KMS-11 (cell line): ENCODE measurements at regions not wholly inside any gene's neighbourhood (a gene's known extent, or its start where the extent isn't known, plus 50 kb on each side); places are given as distances from the start of the nearest gene placed in this dataset.

Experiments
- H2AFZ ChIP-seq: fragments of 200-600 bp; sonication (generic); 2 replicates; pipeline ENCODE4 v1.6.1; 2016; ENCODE audit warnings: antibody characterized with exemption, mixed run types, low read depth
- H3K27ac ChIP-seq: fragments of 200-600 bp; sonication (generic); 2 replicates; pipeline ENCODE4 v1.6.1; 2016; ENCODE audit warnings: mild to moderate bottlenecking, mixed run types
- H3K27me3 ChIP-seq: fragments of 200-600 bp; sonication (generic); 2 replicates; pipeline ENCODE4 v1.6.1; 2017; ENCODE audit warnings: mild to moderate bottlenecking, low read depth, mixed run types, moderate library complexity; ENCODE audit not compliant: insufficient read depth
- H3K36me3 ChIP-seq: fragments of 200-600 bp; sonication (generic); 2 replicates; pipeline ENCODE4 v1.6.1; 2017; ENCODE audit warnings: mild to moderate bottlenecking, mixed run types; ENCODE audit not compliant: insufficient read depth
- H3K4me1 ChIP-seq: fragments of 200-600 bp; sonication (generic); 2 replicates; pipeline ENCODE4 v1.6.1; 2016; ENCODE audit warnings: mild to moderate bottlenecking, low read depth, mixed run types; ENCODE audit not compliant: poor library complexity, severe bottlenecking
- H3K4me2 ChIP-seq: fragments of 200-600 bp; sonication (generic); 2 replicates; pipeline ENCODE4 v1.7.0; 2016; ENCODE audit warnings: mild to moderate bottlenecking, mixed run types
- H3K4me3 ChIP-seq: fragments of 200-600 bp; sonication (generic); IDR thresholded peaks from 2 replicates; pipeline ENCODE4 v1.6.1; 2017; ENCODE audit warnings: low read depth, low read length, mixed read lengths; ENCODE audit not compliant: insufficient read depth
- H3K79me2 ChIP-seq: fragments of 200-600 bp; sonication (generic); 2 replicates; pipeline ENCODE4 v1.6.1; 2016; ENCODE audit warnings: low read depth, mixed run types; ENCODE audit not compliant: insufficient read depth
- H3K9ac ChIP-seq: fragments of 200-600 bp; sonication (generic); 2 replicates; pipeline ENCODE4 v1.6.1; 2016; ENCODE audit warnings: mild to moderate bottlenecking, mixed run types
- H4K20me1 ChIP-seq: fragments of 200-600 bp; sonication (generic); 2 replicates; pipeline ENCODE4 v1.6.1; 2016; ENCODE audit warnings: mild to moderate bottlenecking, mixed run types; ENCODE audit not compliant: insufficient read depth
- CTCF ChIP-seq: fragments of 200-600 bp; sonication (generic); conservative IDR thresholded peaks from 2 replicates; pipeline ENCODE4 v1.6.1; 2017; ENCODE audit warnings: low read depth, mild to moderate bottlenecking, antibody characterized with exemption, low read length, moderate library complexity, mixed read lengths

GRCh38 chr14:48788771-48789170 lies 797.4 kb downstream of the RPS29 start:
- Histone ChIP-seq H2AFZ (no peak overlapping the region), H3K4me3 (no peak overlapping the region), H3K4me1 (peaks cover 30% of the 10 kb centered on the region), H3K79me2 (no peaks in the 10 kb centered on the region), H3K9ac (no peak overlapping the region), H3K27me3 (no peaks in the 10 kb centered on the region), H3K36me3 (no peaks in the 10 kb centered on the region), H3K27ac (no peak overlapping the region), H3K4me2 (no peak overlapping the region), H4K20me1 (no peaks in the 10 kb centered on the region)
- no peak for TF ChIP-seq CTCF

GRCh38 chr14:48786498-48786897 lies 799.7 kb downstream of the RPS29 start:
- Histone ChIP-seq H3K9ac (no peak overlapping the region), H2AFZ (no peak overlapping the region), H3K79me2 (no peaks in the 10 kb centered on the region), H3K36me3 (no peaks in the 10 kb centered on the region), H3K4me2 (no peak overlapping the region), H3K27ac (no peak overlapping the region), H3K4me1 (peaks cover 17% of the 10 kb centered on the region), H3K27me3 (no peaks in the 10 kb centered on the region), H3K4me3 (no peak overlapping the region), H4K20me1 (no peaks in the 10 kb centered on the region)
- no peak for TF ChIP-seq CTCF

GRCh38 chr14:48771717-48772116 lies 814.5 kb downstream of the RPS29 start:
- Histone ChIP-seq H3K4me3 (no peak overlapping the region), H2AFZ (no peak overlapping the region), H4K20me1 (no peaks in the 10 kb centered on the region), H3K79me2 (no peaks in the 10 kb centered on the region), H3K27ac (no peak overlapping the region), H3K27me3 (no peaks in the 10 kb centered on the region), H3K4me1 (no peaks in the 10 kb centered on the region), H3K4me2 (no peak overlapping the region), H3K36me3 (no peaks in the 10 kb centered on the region), H3K9ac (no peak overlapping the region)
- TF ChIP-seq CTCF: no peak

GRCh38 chr14:48751293-48751692 lies 834.9 kb downstream of the RPS29 start:
- no peaks in the 10 kb centered on the region for H3K27me3 ChIP-seq
- no peaks in the 10 kb centered on the region for H3K36me3 ChIP-seq
- no peak overlapping the region for H3K27ac ChIP-seq
- no peak overlapping the region for H2AFZ ChIP-seq
- no peak overlapping the region for H3K4me2 ChIP-seq
- H3K4me1 ChIP-seq: no peaks in the 10 kb centered on the region
- no peak overlapping the region for H3K4me3 ChIP-seq
- H3K79me2 ChIP-seq: no peaks in the 10 kb centered on the region
- no peaks in the 10 kb centered on the region for H4K20me1 ChIP-seq
- H3K9ac ChIP-seq: no peak overlapping the region
- TF ChIP-seq CTCF: no peak
